ENCODE measurements at regions not wholly inside any gene's neighbourhood (a gene's known extent, or its start where the extent isn't known, plus 50 kb on each side); places are given as distances from the start of the nearest gene placed in this dataset.

GRCh38 chr16:50991006-50991405 is 160.1 kb downstream of the SALL1 start:
- H3K4me3 ChIP-seq: no peak overlapping the region
- no peak for TF ChIP-seq CTCF (IDR thresholded peaks at IDR 0.05)
- TF ChIP-seq POLR2A (IDR thresholded peaks at IDR 0.05): no peak
- no peaks in the 10 kb centered on the region for H3K36me3 ChIP-seq
- H3K9me3 ChIP-seq: no peaks in the 10 kb centered on the region
- no peaks in the 10 kb centered on the region for H3K4me1 ChIP-seq
- H3K27ac ChIP-seq: no peak overlapping the region
- H3K27me3 ChIP-seq: no peaks in the 10 kb centered on the region
- DNase-seq: no peak

DNA sequence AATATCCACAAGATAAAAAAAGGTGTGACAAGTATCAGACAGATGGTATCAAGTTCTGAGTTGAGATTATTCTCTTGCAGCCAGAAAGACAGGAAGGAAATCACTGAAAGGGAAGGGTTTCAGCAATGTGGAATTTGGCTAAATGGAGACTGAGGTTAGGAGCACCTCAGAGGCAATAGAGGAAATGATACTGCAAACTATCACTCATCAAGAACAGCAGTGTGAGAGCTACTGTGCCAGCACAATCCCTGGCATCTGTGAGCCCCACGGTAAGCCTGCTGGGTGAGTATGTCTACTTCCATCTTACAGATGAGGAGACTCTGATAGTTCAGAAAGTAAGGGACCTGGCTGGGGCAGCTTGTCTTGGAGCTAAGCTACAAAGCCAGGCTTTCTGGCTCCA is 162.0 kb downstream of the SALL1 start:
- no peaks in the 10 kb centered on the region for H3K9me3 ChIP-seq
- H3K4me3 ChIP-seq: no peak overlapping the region
- H3K27ac ChIP-seq: no peak overlapping the region
- TF ChIP-seq CTCF (IDR thresholded peaks at IDR 0.05) (no peak), POLR2A (IDR thresholded peaks at IDR 0.05) (no peak)
- H3K4me1 ChIP-seq: no peaks in the 10 kb centered on the region
- DNase-seq: no peak
- H3K36me3 ChIP-seq: no peaks in the 10 kb centered on the region
- H3K27me3 ChIP-seq: no peaks in the 10 kb centered on the region

DNA sequence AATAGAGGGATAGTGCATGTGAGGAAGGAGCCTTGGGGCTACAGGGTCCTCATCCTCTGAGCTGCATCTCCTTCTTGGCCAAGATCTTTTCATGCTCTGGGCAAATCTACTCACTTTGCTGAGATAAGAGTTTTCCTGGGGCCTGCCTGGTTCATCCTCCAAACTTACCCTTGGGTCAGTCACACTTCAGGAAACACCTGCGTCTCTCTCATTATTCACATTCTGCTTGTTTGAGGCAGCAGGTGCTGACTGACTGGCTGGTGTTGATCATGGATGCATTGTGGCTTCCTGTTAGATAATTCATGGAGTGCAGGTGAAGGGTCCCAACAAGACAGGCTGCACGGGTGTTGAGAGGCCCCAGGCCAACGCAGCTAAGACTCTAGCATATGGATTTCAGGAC is 162.6 kb downstream of the SALL1 start:
- H3K4me3 ChIP-seq: no peak overlapping the region
- H3K9me3 ChIP-seq: no peaks in the 10 kb centered on the region
- no peak overlapping the region for H3K27ac ChIP-seq
- no peaks in the 10 kb centered on the region for H3K36me3 ChIP-seq
- TF ChIP-seq CTCF (IDR thresholded peaks at IDR 0.05) (no peak), POLR2A (IDR thresholded peaks at IDR 0.05) (no peak)
- H3K4me1 ChIP-seq: no peaks in the 10 kb centered on the region
- DNase-seq: no peak
- H3K27me3 ChIP-seq: no peaks in the 10 kb centered on the region

- H3K27ac ChIP-seq: no peak overlapping the region
- H3K27me3 ChIP-seq: no peaks in the 10 kb centered on the region
- TF ChIP-seq POLR2A (IDR thresholded peaks at IDR 0.05): no peak
- no peak for TF ChIP-seq CTCF (IDR thresholded peaks at IDR 0.05)
- no peak for DNase-seq
- no peaks in the 10 kb centered on the region for H3K4me1 ChIP-seq
- H3K36me3 ChIP-seq: no peaks in the 10 kb centered on the region
- no peak overlapping the region for H3K4me3 ChIP-seq
- H3K9me3 ChIP-seq: no peaks in the 10 kb centered on the region
Observed at GRCh38 chr16:50986453-50986852, 164.6 kb downstream of the SALL1 start.

GRCh38 chr16:50985733-50986132 is 165.3 kb downstream of the SALL1 start:
- H3K27me3 ChIP-seq: no peaks in the 10 kb centered on the region
- H3K9me3 ChIP-seq: no peaks in the 10 kb centered on the region
- H3K4me1 ChIP-seq: no peaks in the 10 kb centered on the region
- no peak for DNase-seq
- no peak overlapping the region for H3K4me3 ChIP-seq
- no peaks in the 10 kb centered on the region for H3K36me3 ChIP-seq
- TF ChIP-seq POLR2A (IDR thresholded peaks at IDR 0.05): no peak
- TF ChIP-seq CTCF (IDR thresholded peaks at IDR 0.05): no peak
- no peak overlapping the region for H3K27ac ChIP-seq

- no peak for TF ChIP-seq CTCF (IDR thresholded peaks at IDR 0.05)
- no peak for TF ChIP-seq POLR2A (IDR thresholded peaks at IDR 0.05)
- DNase-seq: no peak
- Histone ChIP-seq H3K4me3 (no peak overlapping the region), H3K9me3 (no peaks in the 10 kb centered on the region), H3K27me3 (no peaks in the 10 kb centered on the region), H3K36me3 (no peaks in the 10 kb centered on the region), H3K27ac (no peak overlapping the region), H3K4me1 (no peaks in the 10 kb centered on the region)
Observed at GRCh38 chr16:50984688-50985087, 166.4 kb downstream of the SALL1 start.
